GM12801 (cell line): ENCODE measurements at regions not wholly inside any gene's neighbourhood (a gene's known extent, or its start where the extent isn't known, plus 50 kb on each side); places are given as distances from the start of the nearest gene placed in this dataset.

ENCODE experiments used
- CTCF ChIP-seq: IDR thresholded peaks from one replicate; pipeline ENCODE4 v1.5.1; 2011; ENCODE audit warnings: control low read depth; ENCODE audit not compliant: insufficient read length; ENCODE audit errors: extremely low read depth

GRCh38 chr22:45073064-45073463, 63.3 kb upstream of the PHF21B start:
- no peak for TF ChIP-seq CTCF

GRCh38 chr22:45077286-45077685, 67.5 kb upstream of the PHF21B start:
- TF ChIP-seq CTCF = no peak

- no peak for TF ChIP-seq CTCF
These were observed 68.1 kb upstream of the PHF21B start for GRCh38 chr22:45077826-45078334.

- TF ChIP-seq CTCF = no peak
These were observed 73.0 kb upstream of the PHF21B start for GRCh38 chr22:45082795-45083194.

- TF ChIP-seq CTCF = no peak
These were observed 74.0 kb upstream of the PHF21B start for GRCh38 chr22:45083659-45084305.

- TF ChIP-seq CTCF = no peak
These were observed 74.7 kb upstream of the PHF21B start for GRCh38 chr22:45084400-45084920.

GRCh38 chr22:45087802-45088201, 75.9 kb upstream of the NUP50 start:
- no peak for TF ChIP-seq CTCF
